ENCODE measurements at regions not wholly inside any gene's neighbourhood (a gene's known extent, or its start where the extent isn't known, plus 50 kb on each side); places are given as distances from the start of the nearest gene placed in this dataset.
"Not testable (repeated sequence)": the region's sequence is repeated elsewhere in the genome, so short reads cannot be mapped to it uniquely, and the experiment has no call there.

DNA sequence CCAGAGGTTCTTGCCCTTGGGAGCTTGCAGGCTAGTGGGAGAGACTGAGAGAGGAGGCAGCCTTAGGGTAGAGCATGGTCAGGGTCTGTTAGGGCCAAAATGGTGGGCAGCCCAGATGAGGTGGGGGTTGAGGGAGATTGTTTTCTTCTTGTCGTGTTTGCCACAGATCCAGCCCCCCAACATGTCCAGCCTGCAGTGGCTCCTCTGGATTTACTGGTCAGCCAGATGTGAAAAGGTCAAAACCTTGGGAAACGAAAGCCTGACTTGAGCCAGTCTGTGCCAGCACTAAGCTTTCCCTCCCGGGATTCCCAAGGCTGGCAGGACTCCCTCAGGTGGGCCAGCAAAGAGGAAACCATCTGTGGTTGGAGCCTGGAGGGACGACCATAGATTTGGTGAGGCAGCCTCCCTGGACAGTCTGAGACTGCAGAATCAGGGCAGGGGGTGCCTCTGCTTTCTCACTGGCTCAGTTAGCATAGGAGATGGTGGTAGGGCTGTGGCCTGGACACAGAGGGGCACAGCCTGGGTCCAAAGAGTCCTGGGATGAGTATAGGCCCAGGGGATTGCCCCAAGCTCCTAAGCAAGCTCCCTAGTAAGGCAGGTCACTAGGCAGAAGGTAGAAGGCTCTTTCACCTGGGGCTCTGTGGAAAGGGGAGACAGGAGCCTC lies 51.2 kb upstream of the PRR23C start:
- DNase-seq, result no peak

DNA sequence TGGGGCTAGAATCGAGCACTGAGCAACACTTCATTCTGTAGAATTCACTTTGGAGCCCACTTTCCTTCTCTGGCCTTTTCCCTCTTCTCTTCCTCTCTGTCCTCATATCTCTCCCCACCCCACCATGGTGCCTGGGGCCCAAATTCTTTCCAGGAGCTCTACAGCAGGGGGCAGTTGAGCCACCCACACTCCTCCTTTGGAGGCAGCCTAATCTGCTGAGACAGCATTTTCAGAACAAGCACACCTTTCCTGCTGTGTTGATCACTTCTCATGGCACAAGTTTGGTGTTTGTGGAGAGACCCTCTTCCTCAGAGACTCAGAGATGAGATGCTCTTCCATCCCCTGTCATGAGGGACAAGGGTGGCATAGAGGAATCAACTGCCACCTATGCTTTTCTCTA lies 52.0 kb upstream of the PRR23C start:
- no peak for DNase-seq

DNA sequence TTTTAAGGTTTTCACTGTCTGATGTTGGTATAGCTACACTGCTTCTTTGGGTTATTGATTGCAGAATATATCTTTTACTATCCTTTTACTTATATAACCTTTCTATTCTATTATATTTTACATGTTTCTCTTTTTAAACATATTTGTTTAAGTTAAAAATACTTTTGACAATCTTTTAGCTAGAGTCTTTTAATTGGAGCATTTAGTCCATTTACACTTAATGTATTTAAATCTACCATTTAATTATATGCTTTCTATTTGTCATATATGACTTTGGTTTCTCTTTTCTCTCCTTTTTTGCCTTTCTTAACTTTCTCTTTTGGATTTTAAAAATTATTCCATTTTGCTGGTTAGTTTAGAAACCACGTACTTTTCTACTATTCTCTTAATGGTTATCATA lies 53.7 kb upstream of the PRR23C start:
- DNase-seq, result no peak

GRCh38 chr3:139099968-139100817 lies 55.5 kb upstream of the PRR23C start:
- no peak for DNase-seq

DNA sequence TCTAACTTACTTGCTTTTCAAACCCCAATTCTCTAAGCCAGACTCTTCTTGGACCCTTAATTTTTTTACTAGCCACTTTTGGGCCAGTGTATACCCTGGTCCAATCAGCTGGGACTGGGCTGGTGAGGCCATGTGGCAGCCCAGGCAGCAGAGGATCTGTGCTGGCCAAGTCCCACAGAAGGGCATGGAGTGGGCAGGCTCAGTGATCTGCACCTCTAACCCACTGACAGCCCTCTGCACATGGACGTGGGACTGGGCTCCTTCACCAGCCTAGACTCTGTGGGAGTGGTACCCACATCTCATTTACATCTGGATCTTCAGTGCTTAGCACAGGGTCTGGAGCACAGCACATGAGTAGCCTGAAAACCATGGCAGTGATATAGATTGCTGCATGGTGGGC lies 56.1 kb upstream of the PRR23C start:
- DNase-seq, result no peak

GRCh38 chr3:139101396-139101795 lies 56.7 kb upstream of the PRR23C start:
- no peak for DNase-seq

- no peak for DNase-seq
Observed at GRCh38 chr3:139103484-139103883, 58.8 kb upstream of the PRR23C start.

- no peak for DNase-seq
Observed at GRCh38 chr3:139104062-139104461, 59.4 kb upstream of the PRR23C start.

DNA sequence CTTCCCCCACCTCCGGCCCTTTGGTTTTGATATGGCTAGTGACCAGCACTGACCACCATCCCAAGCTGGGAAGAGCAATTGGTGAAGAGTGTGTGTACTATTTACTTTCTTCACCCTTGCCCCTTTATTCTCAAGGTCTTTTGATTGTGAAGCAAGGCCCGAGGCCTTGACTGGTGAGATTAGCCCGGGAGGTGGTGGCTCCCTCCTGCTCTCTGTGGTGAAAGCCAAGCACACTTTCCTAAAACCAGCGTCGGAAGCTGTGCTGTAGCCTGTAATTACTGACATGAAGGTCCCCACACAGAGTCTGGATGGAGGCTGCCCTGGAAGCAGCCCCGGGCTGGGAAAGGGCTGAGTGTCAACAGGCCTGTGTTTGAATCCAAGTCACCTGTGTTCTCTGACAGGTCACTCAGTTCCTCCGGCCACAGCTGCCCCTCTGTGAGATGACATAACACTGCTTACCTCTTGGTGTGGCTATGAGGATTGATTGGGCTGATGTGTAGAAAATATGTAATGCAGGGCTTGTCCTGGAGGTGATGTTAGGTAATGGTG lies 60.5 kb upstream of the PRR23C start:
- DNase-seq, result no peak

DNA sequence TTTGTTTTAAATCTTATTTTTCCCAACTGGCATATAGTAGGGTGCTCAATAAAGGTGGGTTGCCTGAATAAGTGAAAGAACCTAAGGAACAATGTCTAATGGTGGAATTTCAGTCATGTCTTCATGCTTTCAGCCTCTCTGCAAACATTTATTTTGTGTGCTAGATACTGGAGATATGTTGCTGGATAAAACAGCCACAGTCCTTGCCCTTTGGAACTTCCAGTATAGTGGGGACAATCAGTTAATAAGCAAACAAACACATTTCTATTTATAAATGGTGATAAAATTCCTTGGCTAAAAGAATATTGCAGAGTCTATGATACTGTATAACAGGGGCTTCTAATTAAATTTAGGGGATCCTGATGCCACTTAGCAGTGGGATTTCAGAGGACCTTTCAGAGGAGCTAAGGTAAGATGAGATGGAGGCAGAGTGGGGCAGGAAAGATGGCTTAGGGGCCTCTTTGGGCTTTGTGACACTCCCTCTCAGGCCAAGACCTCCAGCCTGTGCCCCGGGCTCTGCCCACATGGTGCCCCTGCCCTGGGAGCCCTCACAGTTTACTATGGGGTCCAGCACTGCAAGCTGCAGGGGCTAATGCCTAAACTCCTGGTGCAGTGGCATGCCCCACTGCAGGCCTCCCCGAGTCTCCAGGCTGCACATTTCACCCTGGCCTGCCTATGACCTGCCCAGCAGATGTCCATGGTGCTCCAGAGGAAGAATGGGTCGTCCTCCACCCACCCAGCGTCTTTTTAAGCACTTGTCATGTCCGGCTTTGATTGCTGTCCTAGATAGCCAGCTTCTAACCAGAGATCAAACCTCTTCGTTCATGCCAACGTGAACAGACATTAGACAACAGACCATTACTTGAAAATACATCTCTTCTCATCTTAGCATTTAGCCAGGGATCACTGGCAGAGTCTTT lies 61.6 kb upstream of the PRR23C start:
- DNase-seq, result no peak

GRCh38 chr3:139107424-139108252 lies 62.9 kb upstream of the PRR23C start:
- DNase-seq, result no peak

DNA sequence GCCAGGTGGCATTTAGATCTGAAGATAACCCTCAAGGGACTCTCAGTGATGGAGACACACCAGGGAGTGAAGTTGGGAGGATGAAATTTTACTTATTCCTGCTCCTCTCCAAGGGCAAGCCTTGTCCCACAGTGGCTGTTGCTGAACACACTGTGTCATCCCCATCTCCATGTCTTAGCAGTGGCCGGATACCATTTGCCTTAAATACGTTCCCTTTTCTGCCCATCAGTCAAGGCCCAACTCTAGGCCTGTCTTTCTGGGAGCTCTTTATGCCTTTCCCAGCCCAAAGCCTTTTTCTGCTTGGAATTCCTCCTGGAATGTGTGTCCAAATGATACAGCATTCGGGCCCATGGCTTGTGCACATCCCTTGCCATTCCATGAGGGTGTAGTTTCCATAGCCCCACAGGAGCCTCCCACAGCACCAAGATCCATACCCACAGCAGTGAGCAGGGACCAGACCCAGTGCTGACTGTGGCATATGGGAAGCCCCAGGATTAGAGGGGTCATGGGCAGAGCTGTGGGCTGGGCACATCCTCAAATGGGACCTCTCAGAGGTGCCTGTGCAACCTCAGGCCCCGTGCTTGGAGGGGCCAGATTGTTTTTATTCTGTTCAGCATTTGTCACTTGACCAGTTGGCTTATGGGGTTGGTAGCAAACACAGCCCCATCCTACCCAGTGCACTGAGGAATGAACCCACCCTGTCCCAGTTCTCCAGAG lies 63.7 kb upstream of the PRR23C start:
- no peak for DNase-seq

DNA sequence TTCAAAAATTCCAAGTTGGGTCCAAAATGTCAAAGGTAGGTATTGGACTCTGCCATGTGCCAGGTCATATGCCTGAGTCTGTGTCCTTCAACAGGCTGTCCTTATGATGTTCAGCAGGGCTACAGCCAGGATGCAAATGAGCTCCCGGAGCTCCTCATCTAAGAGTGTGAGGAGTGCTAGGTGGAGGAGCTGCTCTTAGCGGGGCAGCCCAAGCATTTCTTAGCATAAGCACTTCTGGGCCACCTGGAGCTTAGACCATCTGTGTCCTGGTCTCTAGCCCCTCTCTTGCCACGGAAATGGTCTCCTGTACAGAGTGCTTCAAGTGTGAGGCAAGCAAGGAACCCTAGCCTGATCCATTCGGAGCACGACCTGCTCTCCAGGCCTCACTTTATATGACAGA lies 64.6 kb upstream of the PRR23C start:
- DNase-seq, result no peak

- DNase-seq, result no peak
Observed at GRCh38 chr3:139110072-139110830, 65.6 kb upstream of the PRR23C start.

DNA sequence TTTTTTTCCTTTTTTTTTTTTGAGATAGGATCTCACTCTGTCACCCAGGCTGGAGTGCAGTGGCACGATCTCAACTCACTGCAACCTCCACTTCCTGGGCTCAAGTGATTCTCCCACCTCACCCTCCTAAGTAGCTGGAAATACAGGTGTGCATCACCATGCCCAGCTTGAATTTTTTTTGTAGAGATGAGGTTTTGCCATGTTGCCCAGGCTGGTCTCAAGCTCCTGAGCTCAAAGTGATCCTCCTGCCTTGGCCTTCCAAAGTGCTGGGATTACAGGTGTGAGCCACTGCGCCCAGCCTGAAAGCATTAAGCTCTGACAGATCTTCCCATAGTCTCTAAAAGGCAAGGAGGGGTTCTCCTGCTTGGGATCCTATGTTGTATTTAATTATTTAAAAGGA lies 66.2 kb upstream of the PRR23C start:
- DNase-seq, result not testable (repeated sequence)

- peak; percentile 90 for DNase-seq
Observed at GRCh38 chr3:139111392-139112229, 66.9 kb upstream of the PRR23C start.

- DNase-seq, result no peak
Observed at GRCh38 chr3:139112230-139112558, 67.5 kb upstream of the PRR23C start.

DNA sequence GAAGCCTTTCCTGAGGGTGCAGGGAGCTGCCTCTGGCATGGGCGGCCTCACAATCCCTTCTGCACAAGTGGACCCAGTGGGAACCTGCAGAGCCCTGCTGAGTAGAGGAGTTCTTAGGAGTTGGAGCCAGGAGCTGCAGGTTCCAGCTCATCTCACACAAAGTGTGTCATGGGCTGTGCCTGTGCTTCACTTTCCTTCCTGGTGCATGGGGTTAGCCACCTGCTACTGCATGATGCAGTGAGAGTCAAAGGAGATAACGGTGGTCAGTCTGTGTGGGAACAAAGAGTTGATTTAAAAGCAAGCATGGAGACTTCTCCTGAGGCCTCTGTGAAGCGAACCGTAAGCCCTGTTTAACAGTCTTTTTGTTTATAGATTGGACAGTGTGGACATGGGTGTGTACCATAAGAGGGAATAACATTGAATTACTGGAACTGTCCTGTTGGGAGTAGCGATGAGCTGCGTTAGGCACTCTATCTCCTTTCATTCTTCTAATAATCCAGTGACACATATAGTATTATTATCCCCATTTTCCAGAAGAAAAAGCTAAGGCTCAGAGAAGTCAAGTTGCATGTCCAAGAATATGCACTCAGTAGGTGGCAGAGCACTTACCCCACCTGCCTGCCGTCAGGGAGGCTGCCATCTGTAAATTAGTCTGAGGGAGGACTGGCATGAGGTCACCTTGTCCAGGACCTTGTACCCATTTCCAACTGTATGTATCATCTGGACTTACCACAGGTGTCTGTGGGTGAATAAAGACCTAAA lies 68.7 kb upstream of the PRR23C start:
- peak; percentile 63 for DNase-seq

DNA sequence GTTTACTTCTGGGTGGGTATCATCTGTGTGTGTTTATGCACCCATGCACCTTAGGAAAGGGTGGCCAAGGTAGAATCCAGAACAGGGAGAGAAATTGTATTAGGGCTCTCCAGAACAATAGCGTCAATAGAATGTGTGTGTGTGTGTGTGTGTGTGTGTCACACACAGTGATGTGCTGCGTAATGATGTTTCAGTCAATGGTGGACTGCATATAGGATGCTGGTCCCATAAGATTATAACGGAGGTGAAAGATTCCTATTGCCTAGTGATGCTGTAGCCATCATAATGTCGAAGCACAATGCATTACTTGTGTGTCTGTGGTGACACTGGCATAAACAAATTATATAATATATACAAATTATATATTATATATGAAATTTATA lies 69.3 kb upstream of the PRR23C start:
- DNase-seq, result no peak

All from eye (tissue), 1 donor.